CD14-positive monocyte (primary cell): ENCODE measurements at regions not wholly inside any gene's neighbourhood (a gene's known extent, or its start where the extent isn't known, plus 50 kb on each side); places are given as distances from the start of the nearest gene placed in this dataset.

Source experiments
- DNase-seq, 3 donors: peaks; one replicate each; pipeline ENCODE4 v3.0.0-alpha.2; 2011 to 2022
- H2AFZ ChIP-seq: 2 replicates; pipeline ENCODE4 v1.6.0; 2012; ENCODE audit warnings: mild to moderate bottlenecking, low read depth, low read length, inconsistent platforms; ENCODE audit not compliant: insufficient read depth, poor library complexity, severe bottlenecking
- H3K27ac ChIP-seq, 2 donors: 1 replicate in 1 of 2; 2 replicates in 1 of 2; pipeline ENCODE4 v1.5.1; 2012 to 2013; ENCODE audit warnings: low read length in 2 of 2, control low read depth in 1 of 2, inconsistent platforms in 1 of 2, low read depth in 1 of 2, mild to moderate bottlenecking in 1 of 2
- H3K27me3 ChIP-seq, 2 donors: one replicate each; pipeline versions ENCODE4 v1.6.0 to v1.6.1; 2011 to 2013; ENCODE audit warnings: low read length in 2 of 2; ENCODE audit not compliant: control insufficient read depth in 2 of 2, insufficient read depth in 2 of 2
- H3K36me3 ChIP-seq, 2 donors: replicated peaks in 1 of 2; 1 replicate in 1 of 2; 2 replicates in 1 of 2; pipeline versions ENCODE4 v1.5.1 to v1.6.1; 2012 to 2013; ENCODE audit warnings: low read length in 2 of 2, control low read depth in 1 of 2, inconsistent platforms in 1 of 2, mild to moderate bottlenecking in 1 of 2; ENCODE audit not compliant: insufficient read depth in 2 of 2, control insufficient read depth in 1 of 2
- H3K4me1 ChIP-seq, 2 donors: 1 replicate in 1 of 2; 2 replicates in 1 of 2; pipeline versions ENCODE4 v1.5.1 to v1.6.1; 2012 to 2013; ENCODE audit warnings: low read length in 2 of 2, control low read depth in 1 of 2, inconsistent platforms in 1 of 2, mild to moderate bottlenecking in 1 of 2, moderate library complexity in 1 of 2; ENCODE audit not compliant: insufficient read depth in 2 of 2, control insufficient read depth in 1 of 2
- H3K4me2 ChIP-seq: replicated peaks from 2 replicates; pipeline ENCODE3; 2012; ENCODE audit warnings: low read length, moderate library complexity, mild to moderate bottlenecking; ENCODE audit not compliant: poor library complexity, severe bottlenecking; ENCODE audit errors: extremely low read depth
- H3K4me3 ChIP-seq, 3 experiments: fragments of 200-600 bp in 1 of 3; sonication (generic) in 1 of 3; replicated peaks in 1 of 3; 1 replicate in 2 of 3; 2 replicates in 1 of 3; pipeline ENCODE4 v1.5.1; 2011 to 2013; ENCODE audit warnings: low read length in 3 of 3, mild to moderate bottlenecking in 3 of 3, control low read depth in 2 of 3, low read depth in 2 of 3, inconsistent platforms in 1 of 3, moderate library complexity in 1 of 3
- H3K79me2 ChIP-seq: 2 replicates; pipeline ENCODE4 v1.6.0; 2012; ENCODE audit warnings: mild to moderate bottlenecking, control low read depth, inconsistent platforms, low read length, moderate library complexity; ENCODE audit not compliant: insufficient read depth
- H3K9ac ChIP-seq: 2 replicates; pipeline ENCODE4 v1.6.0; 2017; ENCODE audit warnings: low read length, mild to moderate bottlenecking; ENCODE audit not compliant: insufficient read depth, poor library complexity, severe bottlenecking
- H3K9me3 ChIP-seq, 2 donors: replicated peaks in 1 of 2; 1 replicate in 1 of 2; 2 replicates in 1 of 2; pipeline versions ENCODE4 v1.5.1 to v1.6.1; 2012 to 2013; ENCODE audit warnings: low read length in 2 of 2, control low read depth in 1 of 2; ENCODE audit not compliant: control insufficient read depth in 1 of 2, insufficient read depth in 1 of 2
- H4K20me1 ChIP-seq: 2 replicates; pipeline ENCODE4 v1.6.0; 2012; ENCODE audit warnings: mild to moderate bottlenecking, low read length, control low read depth, moderate library complexity; ENCODE audit not compliant: insufficient read depth
- H3K27ac Mint-ChIP-seq, 7 donors: one replicate each; pipeline ENCODE4 v1.8.0; 2020; ENCODE audit warnings: mild to moderate bottlenecking in 7 of 7, mixed read lengths in 7 of 7, moderate library complexity in 6 of 7, inconsistent platforms in 2 of 7
- H3K27me3 Mint-ChIP-seq, 3 donors: one replicate each; pipeline ENCODE4 v1.8.0; 2021 to 2022; ENCODE audit warnings: low read depth in 3 of 3, mild to moderate bottlenecking in 3 of 3, mixed read lengths in 3 of 3, moderate library complexity in 3 of 3, inconsistent platforms in 1 of 3
- H3K36me3 Mint-ChIP-seq, 2 donors: one replicate each; pipeline ENCODE4 v1.8.0; 2020; ENCODE audit warnings: mixed read lengths in 2 of 2, inconsistent platforms in 1 of 2, mild to moderate bottlenecking in 1 of 2
- H3K4me1 Mint-ChIP-seq: one replicate; pipeline ENCODE4 v1.8.0; 2020; ENCODE audit warnings: mild to moderate bottlenecking, mixed read lengths
- H3K4me3 Mint-ChIP-seq, 2 donors: one replicate each; pipeline ENCODE4 v1.8.0; 2020; ENCODE audit warnings: mild to moderate bottlenecking in 2 of 2, mixed read lengths in 2 of 2, moderate library complexity in 1 of 2
- H3K9me3 Mint-ChIP-seq, 7 donors: one replicate each; pipeline ENCODE4 v1.8.0; 2020 to 2022; ENCODE audit warnings: mixed read lengths in 7 of 7, mild to moderate bottlenecking in 6 of 7, moderate library complexity in 6 of 7, inconsistent platforms in 2 of 7
- WGBS: methylation state at CpG from one replicate; pipeline ENCODE4 v1.1.5; 2013; ENCODE audit warnings: missing lambda C conversion rate; ENCODE audit not compliant: insufficient coverage; 5-methylcytosine and 5-hydroxymethylcytosine counted together
- intact Hi-C, 2 donors: fragments of 100-400 bp; cut with micrococcal nuclease; formaldehyde crosslinking; loops; one replicate each; pipeline versions ENCODE4 v1.15.0 to v1.15.1; 2023
- TF ChIP-seq, protein P1 (sequence below): fragments of 200-600 bp; IDR thresholded peaks from one replicate; pipeline ENCODE4 v1.8.0; 2022; ENCODE audit warnings: antibody characterized with exemption, mild to moderate bottlenecking

- no peaks in the 10 kb centered on the region for H3K36me3 Mint-ChIP-seq
- no peaks in the 10 kb centered on the region for H3K4me1 ChIP-seq
- no peak overlapping the region for H3K4me3 ChIP-seq
- no peak overlapping the region for H3K27ac Mint-ChIP-seq
- 88% methylated on average over 2 of the region's 4 CpGs for WGBS
- intact Hi-C loops = no loop called here
- H3K9me3 Mint-ChIP-seq = peaks cover 0 to 4% (median 0%) of the 10 kb centered on the region in 7 donors
- no peak overlapping the region for H3K4me3 Mint-ChIP-seq
- H3K27me3 Mint-ChIP-seq = peaks cover 0 to 7% (median 3%) of the 10 kb centered on the region in 3 donors
- H3K9me3 ChIP-seq = no peaks in the 10 kb centered on the region
- TF ChIP-seq, protein P1, sequence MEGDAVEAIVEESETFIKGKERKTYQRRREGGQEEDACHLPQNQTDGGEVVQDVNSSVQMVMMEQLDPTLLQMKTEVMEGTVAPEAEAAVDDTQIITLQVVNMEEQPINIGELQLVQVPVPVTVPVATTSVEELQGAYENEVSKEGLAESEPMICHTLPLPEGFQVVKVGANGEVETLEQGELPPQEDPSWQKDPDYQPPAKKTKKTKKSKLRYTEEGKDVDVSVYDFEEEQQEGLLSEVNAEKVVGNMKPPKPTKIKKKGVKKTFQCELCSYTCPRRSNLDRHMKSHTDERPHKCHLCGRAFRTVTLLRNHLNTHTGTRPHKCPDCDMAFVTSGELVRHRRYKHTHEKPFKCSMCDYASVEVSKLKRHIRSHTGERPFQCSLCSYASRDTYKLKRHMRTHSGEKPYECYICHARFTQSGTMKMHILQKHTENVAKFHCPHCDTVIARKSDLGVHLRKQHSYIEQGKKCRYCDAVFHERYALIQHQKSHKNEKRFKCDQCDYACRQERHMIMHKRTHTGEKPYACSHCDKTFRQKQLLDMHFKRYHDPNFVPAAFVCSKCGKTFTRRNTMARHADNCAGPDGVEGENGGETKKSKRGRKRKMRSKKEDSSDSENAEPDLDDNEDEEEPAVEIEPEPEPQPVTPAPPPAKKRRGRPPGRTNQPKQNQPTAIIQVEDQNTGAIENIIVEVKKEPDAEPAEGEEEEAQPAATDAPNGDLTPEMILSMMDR = no peak
- H3K4me2 ChIP-seq = no peak overlapping the region
- H3K4me1 Mint-ChIP-seq = no peaks in the 10 kb centered on the region
- H4K20me1 ChIP-seq = no peaks in the 10 kb centered on the region
- DNase-seq = no peak
- no peaks in the 10 kb centered on the region for H3K79me2 ChIP-seq
- no peak overlapping the region for H3K27ac ChIP-seq
- no peak overlapping the region for H3K9ac ChIP-seq
- no peak overlapping the region for H2AFZ ChIP-seq
- H3K36me3 ChIP-seq = no peaks in the 10 kb centered on the region
- no peaks in the 10 kb centered on the region for H3K27me3 ChIP-seq
Observed at GRCh38 chr2:129727286-129727685, 252.2 kb upstream of the RAB6C start.

DNA sequence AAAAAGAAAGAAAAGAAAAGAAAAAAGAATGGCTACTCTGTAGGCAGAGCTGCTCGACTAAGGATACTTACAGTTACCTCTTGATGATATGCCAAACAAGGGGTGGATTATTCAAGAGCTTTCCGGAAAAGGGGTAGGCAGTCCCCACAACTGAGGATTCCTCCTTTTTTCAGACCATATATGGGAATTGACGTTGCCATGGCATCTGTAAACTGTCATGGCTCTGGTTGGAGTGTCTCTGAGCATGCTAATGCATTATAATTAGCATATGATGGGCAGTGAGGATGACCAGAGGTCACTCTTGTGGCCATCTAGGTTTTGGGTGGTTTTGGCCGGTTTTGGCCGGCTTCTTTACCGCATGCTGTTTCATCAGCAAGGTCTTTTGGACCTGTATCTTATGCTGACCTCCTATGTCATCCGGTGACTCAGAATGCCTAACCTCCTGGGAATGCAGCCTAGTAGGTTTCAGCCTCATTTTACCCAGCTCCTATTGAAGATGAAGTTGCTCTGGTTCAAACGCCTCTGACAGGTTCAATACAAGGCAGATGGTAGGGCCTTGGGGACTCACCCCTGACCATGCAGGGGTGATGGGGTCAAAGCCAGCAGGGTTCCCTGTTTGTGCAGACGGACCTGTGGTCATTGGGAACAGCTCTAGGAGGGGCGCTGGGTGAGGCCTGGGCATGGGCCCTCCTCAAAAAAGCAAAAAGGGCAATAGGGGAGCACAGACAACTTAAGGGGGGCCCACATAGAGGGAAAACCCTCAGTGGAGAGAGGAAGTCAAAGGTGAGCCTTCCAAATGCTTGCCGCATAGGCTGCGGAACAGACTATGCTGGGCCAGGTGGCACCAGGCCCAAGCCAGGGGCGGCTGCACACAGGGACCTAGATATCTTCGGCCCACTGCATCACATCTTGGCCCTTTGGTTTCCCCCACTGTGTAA is 251.2 kb upstream of the RAB6C start:
- Mint-ChIP-seq H3K36me3 (no peaks in the 10 kb centered on the region), H3K4me3 (no peak overlapping the region), H3K4me1 (no peaks in the 10 kb centered on the region), H3K27me3 (peaks cover 0 to 3% (median 0%) of the 10 kb centered on the region in 3 donors), H3K27ac (no peak overlapping the region), H3K9me3 (peaks cover 0 to 4% (median 0%) of the 10 kb centered on the region in 7 donors)
- Histone ChIP-seq H3K4me2 (no peak overlapping the region), H3K4me3 (no peak overlapping the region), H3K27me3 (no peaks in the 10 kb centered on the region), H3K9me3 (no peaks in the 10 kb centered on the region), H3K4me1 (no peaks in the 10 kb centered on the region), H3K9ac (no peak overlapping the region), H2AFZ (no peak overlapping the region), H4K20me1 (no peaks in the 10 kb centered on the region), H3K79me2 (no peaks in the 10 kb centered on the region), H3K36me3 (no peaks in the 10 kb centered on the region), H3K27ac (no peak overlapping the region)
- intact Hi-C loops = no loop called here
- 89% methylated on average over 10 of the region's 14 CpGs for WGBS
- TF ChIP-seq, protein P1 = no peak
- DNase-seq = no peak
